ENCODE measurements at regions not wholly inside any gene's neighbourhood (a gene's known extent, or its start where the extent isn't known, plus 50 kb on each side); places are given as distances from the start of the nearest gene placed in this dataset.

- 81 to 86% methylated on average over 6 of the region's 6 CpGs for WGBS, 2 donors
- Histone ChIP-seq H3K9me3 (no peaks in the 10 kb centered on the region), H3K27me3 (no peaks in the 10 kb centered on the region), H3K27ac (no peak overlapping the region), H3K4me1 (no peaks in the 10 kb centered on the region), H3K4me3 (no peak overlapping the region), H3K36me3 (no peaks in the 10 kb centered on the region)
- FAIRE-seq, result no peak
- intact Hi-C loops (cut with DNase I), result no loop called here
- TF ChIP-seq CTCF (IDR thresholded peaks at IDR 0.05), result no peak
- DNase-seq, result no peak
- no peak for ATAC-seq
Observed at GRCh38 chr13:91001371-91001770, 346.1 kb upstream of the MIR17HG start.

- intact Hi-C loops (cut with DNase I), result no loop called here
- H3K36me3 ChIP-seq, result no peaks in the 10 kb centered on the region
- peaks cover 0 to 17% (median 0%) of the 10 kb centered on the region in 3 donors for H3K4me1 ChIP-seq
- FAIRE-seq, result no peak
- no peaks in the 10 kb centered on the region for H3K27me3 ChIP-seq
- ATAC-seq, result no peak
- DNase-seq, result no peak
- H3K9me3 ChIP-seq, result no peaks in the 10 kb centered on the region
- no peak overlapping the region for H3K27ac ChIP-seq
- no peak overlapping the region for H3K4me3 ChIP-seq
- WGBS, 2 donors, result 27 to 36% methylated on average over 3 of the region's 3 CpGs
- no peak for TF ChIP-seq CTCF (IDR thresholded peaks at IDR 0.05)
Observed at GRCh38 chr13:91014696-91015095, 332.8 kb upstream of the MIR17HG start.

GRCh38 chr13:91017031-91017668, 330.3 kb upstream of the MIR17HG start:
- H3K27ac ChIP-seq, result no peak overlapping the region
- FAIRE-seq (no peak), DNase-seq (peak in 4 of 6 donors; percentile 9 to 38 (median 22)), ATAC-seq (peak; percentile 80 to 93 (median 92))
- no peaks in the 10 kb centered on the region for H3K36me3 ChIP-seq
- intact Hi-C loops (cut with DNase I), result no loop called here
- no peaks in the 10 kb centered on the region for H3K27me3 ChIP-seq
- H3K9me3 ChIP-seq, result no peaks in the 10 kb centered on the region
- 43 to 48% methylated on average over 2 of the region's 2 CpGs for WGBS, 2 donors
- TF ChIP-seq CTCF (IDR thresholded peaks at IDR 0.05), result peak; percentile 32 to 58 (median 52)
- H3K4me3 ChIP-seq, result no peak overlapping the region
- H3K4me1 ChIP-seq, result peaks cover 0 to 24% (median 0%) of the 10 kb centered on the region in 3 donors

GRCh38 chr13:91017669-91018053, 329.8 kb upstream of the MIR17HG start:
- ATAC-seq (peak; percentile 41 to 53 (median 50)), FAIRE-seq (no peak), DNase-seq (peak in 5 of 6 donors; percentile 12 to 61 (median 32))
- Histone ChIP-seq H3K27ac (no peak overlapping the region), H3K27me3 (no peaks in the 10 kb centered on the region), H3K4me1 (peaks cover 0 to 24% (median 0%) of the 10 kb centered on the region in 3 donors), H3K36me3 (no peaks in the 10 kb centered on the region), H3K9me3 (no peaks in the 10 kb centered on the region), H3K4me3 (no peak overlapping the region)
- intact Hi-C loops (cut with DNase I), result no loop called here
- no peak for TF ChIP-seq CTCF (IDR thresholded peaks at IDR 0.05)
- WGBS, 2 donors, result 55 to 61% methylated on average over 15 of the region's 15 CpGs

GRCh38 chr13:91020461-91021034, 326.9 kb upstream of the MIR17HG start:
- Histone ChIP-seq H3K4me1 (peaks cover 0 to 24% (median 0%) of the 10 kb centered on the region in 3 donors), H3K4me3 (no peak overlapping the region), H3K9me3 (no peaks in the 10 kb centered on the region), H3K36me3 (no peaks in the 10 kb centered on the region), H3K27me3 (no peaks in the 10 kb centered on the region), H3K27ac (no peak overlapping the region)
- no peak for ATAC-seq
- intact Hi-C loops (cut with DNase I), result no loop called here
- no peak for TF ChIP-seq CTCF (IDR thresholded peaks at IDR 0.05)
- no peak for DNase-seq
- FAIRE-seq, result no peak
